KMS-11 (cell line): ENCODE measurements at regions not wholly inside any gene's neighbourhood (a gene's known extent, or its start where the extent isn't known, plus 50 kb on each side); places are given as distances from the start of the nearest gene placed in this dataset.
"Not testable (repeated sequence)": the region's sequence is repeated elsewhere in the genome, so short reads cannot be mapped to it uniquely, and the experiment has no call there.

Source experiments
- H2AFZ ChIP-seq: fragments of 200-600 bp; sonication (generic); 2 replicates; pipeline ENCODE4 v1.6.1; 2016; ENCODE audit warnings: antibody characterized with exemption, mixed run types, low read depth
- H3K27ac ChIP-seq: fragments of 200-600 bp; sonication (generic); 2 replicates; pipeline ENCODE4 v1.6.1; 2016; ENCODE audit warnings: mild to moderate bottlenecking, mixed run types
- H3K27me3 ChIP-seq: fragments of 200-600 bp; sonication (generic); 2 replicates; pipeline ENCODE4 v1.6.1; 2017; ENCODE audit warnings: mild to moderate bottlenecking, low read depth, mixed run types, moderate library complexity; ENCODE audit not compliant: insufficient read depth
- H3K36me3 ChIP-seq: fragments of 200-600 bp; sonication (generic); 2 replicates; pipeline ENCODE4 v1.6.1; 2017; ENCODE audit warnings: mild to moderate bottlenecking, mixed run types; ENCODE audit not compliant: insufficient read depth
- H3K4me1 ChIP-seq: fragments of 200-600 bp; sonication (generic); 2 replicates; pipeline ENCODE4 v1.6.1; 2016; ENCODE audit warnings: mild to moderate bottlenecking, low read depth, mixed run types; ENCODE audit not compliant: poor library complexity, severe bottlenecking
- H3K4me2 ChIP-seq: fragments of 200-600 bp; sonication (generic); 2 replicates; pipeline ENCODE4 v1.7.0; 2016; ENCODE audit warnings: mild to moderate bottlenecking, mixed run types
- H3K4me3 ChIP-seq: fragments of 200-600 bp; sonication (generic); IDR thresholded peaks from 2 replicates; pipeline ENCODE4 v1.6.1; 2017; ENCODE audit warnings: low read depth, low read length, mixed read lengths; ENCODE audit not compliant: insufficient read depth
- H3K79me2 ChIP-seq: fragments of 200-600 bp; sonication (generic); 2 replicates; pipeline ENCODE4 v1.6.1; 2016; ENCODE audit warnings: low read depth, mixed run types; ENCODE audit not compliant: insufficient read depth
- H3K9ac ChIP-seq: fragments of 200-600 bp; sonication (generic); 2 replicates; pipeline ENCODE4 v1.6.1; 2016; ENCODE audit warnings: mild to moderate bottlenecking, mixed run types
- H4K20me1 ChIP-seq: fragments of 200-600 bp; sonication (generic); 2 replicates; pipeline ENCODE4 v1.6.1; 2016; ENCODE audit warnings: mild to moderate bottlenecking, mixed run types; ENCODE audit not compliant: insufficient read depth
- CTCF ChIP-seq: fragments of 200-600 bp; sonication (generic); conservative IDR thresholded peaks from 2 replicates; pipeline ENCODE4 v1.6.1; 2017; ENCODE audit warnings: low read depth, mild to moderate bottlenecking, antibody characterized with exemption, low read length, moderate library complexity, mixed read lengths

GRCh38 chr4:20019310-20020015 lies 232.2 kb upstream of the SLIT2 start:
- H3K4me2 ChIP-seq, result no peak overlapping the region
- H4K20me1 ChIP-seq, result no peaks in the 10 kb centered on the region
- no peaks in the 10 kb centered on the region for H3K4me1 ChIP-seq
- no peak overlapping the region for H3K4me3 ChIP-seq
- H3K36me3 ChIP-seq, result no peaks in the 10 kb centered on the region
- no peaks in the 10 kb centered on the region for H3K79me2 ChIP-seq
- no peak overlapping the region for H3K27ac ChIP-seq
- H3K9ac ChIP-seq, result no peak overlapping the region
- no peak overlapping the region for H2AFZ ChIP-seq
- TF ChIP-seq CTCF, result no peak
- H3K27me3 ChIP-seq, result no peaks in the 10 kb centered on the region

- no peak for TF ChIP-seq CTCF
- Histone ChIP-seq H2AFZ (no peak overlapping the region), H3K4me2 (no peak overlapping the region), H3K4me3 (no peak overlapping the region), H3K27me3 (no peaks in the 10 kb centered on the region), H3K36me3 (no peaks in the 10 kb centered on the region), H4K20me1 (no peaks in the 10 kb centered on the region), H3K27ac (no peak overlapping the region), H3K9ac (no peak overlapping the region), H3K79me2 (no peaks in the 10 kb centered on the region), H3K4me1 (no peaks in the 10 kb centered on the region)
These were observed 234.0 kb upstream of the SLIT2 start for GRCh38 chr4:20017777-20018115.

- no peaks in the 10 kb centered on the region for H3K36me3 ChIP-seq
- no peaks in the 10 kb centered on the region for H3K27me3 ChIP-seq
- H4K20me1 ChIP-seq, result no peaks in the 10 kb centered on the region
- no peak overlapping the region for H3K9ac ChIP-seq
- TF ChIP-seq CTCF, result no peak
- no peak overlapping the region for H3K4me3 ChIP-seq
- H3K27ac ChIP-seq, result no peak overlapping the region
- H3K4me1 ChIP-seq, result no peaks in the 10 kb centered on the region
- no peaks in the 10 kb centered on the region for H3K79me2 ChIP-seq
- H2AFZ ChIP-seq, result no peak overlapping the region
- H3K4me2 ChIP-seq, result no peak overlapping the region
These were observed 234.5 kb upstream of the SLIT2 start for GRCh38 chr4:20017070-20017776.

GRCh38 chr4:20015636-20016224 lies 236.0 kb upstream of the SLIT2 start:
- Histone ChIP-seq H3K4me2 (no peak overlapping the region), H3K79me2 (no peaks in the 10 kb centered on the region), H3K9ac (no peak overlapping the region), H3K27me3 (no peaks in the 10 kb centered on the region), H3K27ac (no peak overlapping the region), H3K36me3 (no peaks in the 10 kb centered on the region), H4K20me1 (no peaks in the 10 kb centered on the region), H3K4me1 (no peaks in the 10 kb centered on the region), H3K4me3 (no peak overlapping the region), H2AFZ (no peak overlapping the region)
- TF ChIP-seq CTCF, result no peak

GRCh38 chr4:20003836-20004558 lies 247.7 kb upstream of the SLIT2 start:
- not testable (repeated sequence) for H3K79me2 ChIP-seq, H4K20me1 ChIP-seq, H3K4me3 ChIP-seq, H3K27ac ChIP-seq, H2AFZ ChIP-seq, H3K4me2 ChIP-seq, H3K27me3 ChIP-seq, H3K36me3 ChIP-seq, H3K4me1 ChIP-seq, H3K9ac ChIP-seq
